GM23338 (cell line): ENCODE measurements at regions not wholly inside any gene's neighbourhood (a gene's known extent, or its start where the extent isn't known, plus 50 kb on each side); places are given as distances from the start of the nearest gene placed in this dataset.

Experiments
- CREB1 ChIP-seq: fragments of 250-450 bp; sonication (Bioruptor Pico); IDR thresholded peaks from 2 replicates; pipeline ENCODE4 v1.5.0; 2020; ENCODE audit warnings: low read depth, mild to moderate bottlenecking, moderate library complexity
- CTCF ChIP-seq, 2 experiments: fragments of 200-600 bp in 1 of 2; sonication (generic) in 1 of 2; conservative IDR thresholded peaks; 2 replicates each; pipeline versions ENCODE4 v1.5.1 to v1.6.1; 2016 to 2017; ENCODE audit warnings: antibody characterized with exemption in 2 of 2, low read depth in 2 of 2, mild to moderate bottlenecking in 2 of 2, moderate library complexity in 1 of 2
- ETS1 ChIP-seq: IDR thresholded peaks from 2 replicates; pipeline ENCODE4 v1.6.1; 2016; ENCODE audit warnings: antibody characterized with exemption
- EZH2 ChIP-seq: fragments of 200-600 bp; sonication (generic); IDR thresholded peaks from one replicate; pipeline ENCODE4 v1.8.0; 2017; ENCODE audit warnings: antibody characterized with exemption, mild to moderate bottlenecking, low read depth; ENCODE audit not compliant: unreplicated experiment
- EZH2phosphoT487 ChIP-seq: fragments of 200-600 bp; sonication (generic); IDR thresholded peaks from one replicate; pipeline ENCODE4 v1.8.1; 2018; ENCODE audit warnings: antibody characterized with exemption; ENCODE audit not compliant: unreplicated experiment
- JUNB ChIP-seq: IDR thresholded peaks from one replicate; pipeline ENCODE4 v1.6.1; 2016; ENCODE audit warnings: antibody characterized with exemption; ENCODE audit not compliant: unreplicated experiment
- NANOG ChIP-seq: IDR thresholded peaks from 2 replicates; pipeline ENCODE4 v1.6.1; 2016; ENCODE audit warnings: antibody characterized with exemption, borderline replicate concordance
- POLR2AphosphoS5 ChIP-seq: IDR thresholded peaks from 2 replicates; pipeline ENCODE4 v1.6.1; 2016; ENCODE audit warnings: antibody characterized with exemption, low read depth
- REST ChIP-seq: IDR thresholded peaks from one replicate; pipeline ENCODE4 v1.6.1; 2018; ENCODE audit warnings: antibody characterized with exemption; ENCODE audit not compliant: unreplicated experiment
- STAT1 ChIP-seq: IDR thresholded peaks from one replicate; pipeline ENCODE4 v1.6.1; 2016; ENCODE audit warnings: antibody characterized with exemption; ENCODE audit not compliant: unreplicated experiment
- ZNF114 ChIP-seq: fragments of 250-450 bp; sonication (Bioruptor Pico); IDR thresholded peaks from 2 replicates; pipeline ENCODE4 v1.5.0; 2020; ENCODE audit warnings: mild to moderate bottlenecking, moderate library complexity
- ZNF331 ChIP-seq: fragments of 250-450 bp; sonication (Bioruptor Pico); IDR thresholded peaks from 2 replicates; pipeline ENCODE4 v1.5.0; 2020; ENCODE audit warnings: low read depth, mild to moderate bottlenecking, moderate library complexity
- ZNF462 ChIP-seq: fragments of 250-450 bp; sonication (Bioruptor Pico); IDR thresholded peaks from 2 replicates; pipeline ENCODE4 v1.5.0; 2020; ENCODE audit warnings: mild to moderate bottlenecking, moderate library complexity

- no peak for TF ChIP-seq POLR2AphosphoS5
- no peak for TF ChIP-seq ZNF114
- no peak for TF ChIP-seq EZH2
- TF ChIP-seq CTCF (conservative IDR thresholded peaks at IDR 0.05; ENCODE audit: low read depth in 2 of 2): no peak
- TF ChIP-seq JUNB: no peak
- no peak for TF ChIP-seq REST
- no peak for TF ChIP-seq STAT1
- no peak for TF ChIP-seq CREB1
- no peak for TF ChIP-seq EZH2phosphoT487
- TF ChIP-seq ZNF462 (CRISPR knock-in tag): no peak
- TF ChIP-seq ZNF331: no peak
- no peak for TF ChIP-seq ETS1
- TF ChIP-seq NANOG: no peak
Observed at GRCh38 chr14:98172243-98172778, 1099.7 kb downstream of the BCL11B start.
